Ramos (cell line): ENCODE measurements at regions not wholly inside any gene's neighbourhood (a gene's known extent, or its start where the extent isn't known, plus 50 kb on each side); places are given as distances from the start of the nearest gene placed in this dataset.
"Not testable (repeated sequence)": the region's sequence is repeated elsewhere in the genome, so short reads cannot be mapped to it uniquely, and the experiment has no call there.

Experiments used
- in situ Hi-C: fragments of 300-500 bp; cut with MboI; formaldehyde crosslinking; loops from one replicate; pipeline ENCODE4 v1.14.3; 2022; ENCODE audit warnings: low sequenced_read_pairs; ENCODE audit not compliant: unreplicated experiment

- in situ Hi-C loops: loop anchor here (25.0 kb wide), 2 partner anchors 517 to 733 kb away; no protein-coding TSS in a partner anchor
Measured at GRCh38 chr3:72078676-72079368, 293.9 kb upstream of the PROK2 start.

- in situ Hi-C loops: loop anchor here (25.0 kb wide), 2 partner anchors 515 to 735 kb away; no protein-coding TSS in a partner anchor
Measured at GRCh38 chr3:72077473-72078259, 292.7 kb upstream of the PROK2 start.

GRCh38 chr3:72075848-72076247, 290.9 kb upstream of the PROK2 start:
- in situ Hi-C loops: loop anchor here (25.0 kb wide), 2 partner anchors 514 to 736 kb away; no protein-coding TSS in a partner anchor

- in situ Hi-C loops: no loop called here
Measured at GRCh38 chr3:72071624-72072023, 286.7 kb upstream of the PROK2 start.

GRCh38 chr3:72070005-72070404, 285.1 kb upstream of the PROK2 start:
- in situ Hi-C loops: no loop called here

GRCh38 chr3:72069543-72069942, 284.6 kb upstream of the PROK2 start:
- in situ Hi-C loops: no loop called here

- in situ Hi-C loops: no loop called here
Measured at GRCh38 chr3:72068621-72069020, 283.7 kb upstream of the PROK2 start.

GRCh38 chr3:72067721-72068120, 282.8 kb upstream of the PROK2 start:
- in situ Hi-C loops: no loop called here

- in situ Hi-C loops: no loop called here
Measured at GRCh38 chr3:72065872-72066641, 281.1 kb upstream of the PROK2 start.

GRCh38 chr3:72065236-72065635, 280.3 kb upstream of the PROK2 start:
- in situ Hi-C loops: no loop called here

GRCh38 chr3:72064727-72065126, 279.8 kb upstream of the PROK2 start:
- in situ Hi-C loops: not testable (repeated sequence)

- in situ Hi-C loops: no loop called here
Measured at GRCh38 chr3:72062017-72062416, 277.1 kb upstream of the PROK2 start.

- in situ Hi-C loops: no loop called here
Measured at GRCh38 chr3:72060447-72061034, 275.6 kb upstream of the PROK2 start.

- in situ Hi-C loops: no loop called here
Measured at GRCh38 chr3:72058493-72059081, 273.6 kb upstream of the PROK2 start.

GRCh38 chr3:72055436-72055835, 270.5 kb upstream of the PROK2 start:
- in situ Hi-C loops: no loop called here

- in situ Hi-C loops: no loop called here
Measured at GRCh38 chr3:72054976-72055375, 270.0 kb upstream of the PROK2 start.

- in situ Hi-C loops: no loop called here
Measured at GRCh38 chr3:72052841-72053409, 268.0 kb upstream of the PROK2 start.

GRCh38 chr3:72050771-72051170, 265.8 kb upstream of the PROK2 start:
- in situ Hi-C loops: no loop called here

- in situ Hi-C loops: no loop called here
Measured at GRCh38 chr3:72050048-72050632, 265.2 kb upstream of the PROK2 start.
